GM12878 (cell line): ENCODE measurements at regions not wholly inside any gene's neighbourhood (a gene's known extent, or its start where the extent isn't known, plus 50 kb on each side); places are given as distances from the start of the nearest gene placed in this dataset.

Experiments used
- ATAC-seq: fragments of 200-7000 bp; cut with Tn5 transposase; 3 replicates; pipeline ENCODE4 v1.9.1; 2020; ENCODE audit warnings: mild to moderate bottlenecking, moderate library complexity
- BruUV-seq: library from RNA; stranded (reverse); fragments of 400-500 nt; replicated peaks from 2 replicates; lab custom pipeline; 2021; lab: Mats Ljungman, UMichigan
- CTCF ChIA-PET: fragments of 300-600 bp; sonication (Branson Sonifier 250); formaldehyde crosslinking; extraction: SDS; loops from one replicate; lab custom pipeline; 2021; ENCODE audit warnings: inconsistent platforms; lab: Yijun Ruan, JAX
- POLR2A ChIA-PET: fragments of 350-600 bp; formaldehyde crosslinking; extraction: SDS; loops from one replicate; lab custom pipeline; 2021; ENCODE audit warnings: inconsistent platforms; lab: Charles Lee
- RAD21 ChIA-PET: fragments of 300-600 bp; sonication (Branson Sonifier 250); formaldehyde crosslinking; loops from one replicate; lab custom pipeline; 2023; ENCODE audit warnings: antibody characterized with exemption; ENCODE audit not compliant: unreplicated experiment; lab: Charles Lee
- SMC1A ChIA-PET: fragments of 300-600 bp; sonication (Branson Sonifier 250); formaldehyde crosslinking; loops from one replicate; lab custom pipeline; 2023; ENCODE audit not compliant: unreplicated experiment, uncharacterized antibody; lab: Charles Lee
- DNase-seq: peaks from one replicate; pipeline ENCODE4 v3.0.0-alpha.2; 2011; ENCODE audit warnings: low read depth, low spot score
- FAIRE-seq: peaks from 3 replicates; lab custom pipeline; 2011; peaks lifted over from hg19 to GRCh38; lab: Jason Lieb, UNC
- H2AFZ ChIP-seq: 2 replicates; pipeline ENCODE4 v1.6.0; 2011; ENCODE audit warnings: low read depth, low read length, control low read depth; ENCODE audit not compliant: control insufficient read depth
- H3K27ac ChIP-seq: 2 replicates; pipeline ENCODE4 v1.5.1; 2011; ENCODE audit warnings: control low read depth; ENCODE audit not compliant: control insufficient read depth, insufficient read depth
- H3K27me3 ChIP-seq, 2 experiments: replicated peaks in 1 of 2; 2 replicates each; pipeline versions ENCODE4 v1.6.0 to v1.6.1; 2011; ENCODE audit warnings: low read length in 1 of 2; ENCODE audit not compliant: control insufficient read depth in 2 of 2, insufficient read depth in 2 of 2
- H3K36me3 ChIP-seq, 2 experiments: 2 replicates each; pipeline ENCODE4 v1.5.1; 2011; ENCODE audit warnings: low read length in 1 of 2; ENCODE audit not compliant: control insufficient read depth in 2 of 2, insufficient read depth in 2 of 2
- H3K4me1 ChIP-seq: 2 replicates; pipeline ENCODE4 v1.6.1; 2011; ENCODE audit warnings: mild to moderate bottlenecking, low read length, moderate library complexity, mixed read lengths; ENCODE audit not compliant: control insufficient read depth, insufficient read depth
- H3K4me2 ChIP-seq: 2 replicates; pipeline ENCODE4 v1.6.0; 2011; ENCODE audit warnings: control low read depth; ENCODE audit not compliant: control insufficient read depth, insufficient read depth
- H3K4me3 ChIP-seq: fragments of 200-600 bp; sonication (generic); 2 replicates; pipeline ENCODE4 v1.5.1; 2016
- H3K79me2 ChIP-seq: 2 replicates; pipeline ENCODE4 v1.6.0; 2011; ENCODE audit warnings: low read length; ENCODE audit not compliant: control insufficient read depth, insufficient read depth
- H3K9ac ChIP-seq: 2 replicates; pipeline ENCODE4 v1.8.0; 2011; ENCODE audit warnings: low read length, control low read depth, mixed read lengths; ENCODE audit not compliant: control insufficient read depth, insufficient read depth
- H3K9me3 ChIP-seq: replicated peaks from 3 replicates; pipeline ENCODE4 v1.5.1; 2011; ENCODE audit warnings: mild to moderate bottlenecking, low read length; ENCODE audit not compliant: control insufficient read depth, insufficient read depth
- H4K20me1 ChIP-seq: 2 replicates; pipeline ENCODE4 v1.6.0; 2011; ENCODE audit not compliant: control insufficient read depth, insufficient read depth
- CHD2 ChIP-seq: IDR thresholded peaks from 2 replicates; pipeline ENCODE4 v1.6.1; 2011; ENCODE audit warnings: low read depth, low read length, improper control_type of control experiment, borderline replicate concordance
- CREB1 ChIP-seq: IDR thresholded peaks from 2 replicates; pipeline ENCODE4 v1.6.1; 2012; ENCODE audit warnings: low read depth, mild to moderate bottlenecking, inconsistent platforms
- FOS ChIP-seq: IDR thresholded peaks from 3 replicates; pipeline ENCODE4 v1.6.1; 2011; ENCODE audit warnings: borderline replicate concordance; ENCODE audit not compliant: insufficient read length; ENCODE audit errors: extremely low read depth
- KAT2A ChIP-seq: conservative IDR thresholded peaks from 2 replicates; pipeline ENCODE4 v1.6.1; 2011; ENCODE audit warnings: low read depth, low read length; ENCODE audit not compliant: control insufficient read depth
- NFYA ChIP-seq: IDR thresholded peaks from 2 replicates; pipeline ENCODE4 v1.6.1; 2011; ENCODE audit warnings: low read depth, mild to moderate bottlenecking, low read length, improper control_type of control experiment, borderline replicate concordance
- NR2C2 ChIP-seq: IDR thresholded peaks from 2 replicates; pipeline ENCODE4 v1.6.1; 2011; ENCODE audit warnings: borderline replicate concordance, low read depth; ENCODE audit not compliant: control insufficient read depth, insufficient read length
- SKIL ChIP-seq: fragments of 450-650 bp; IDR thresholded peaks from 2 replicates; pipeline ENCODE4 v1.6.1; 2017; ENCODE audit warnings: mild to moderate bottlenecking, low read depth, inconsistent platforms; ENCODE audit not compliant: poor library complexity, severe bottlenecking
- SMC3 ChIP-seq: IDR thresholded peaks from 2 replicates; pipeline ENCODE4 v1.6.1; 2011; ENCODE audit warnings: low read length, improper control_type of control experiment, borderline replicate concordance
- TAF1 ChIP-seq: IDR thresholded peaks from 2 replicates; pipeline ENCODE4 v1.6.1; 2011; ENCODE audit warnings: mild to moderate bottlenecking, low read depth, low read length, borderline replicate concordance
- WGBS: methylation state at CpG from one replicate; pipeline ENCODE4 v1.1.6; 2016; ENCODE audit warnings: low lambda C conversion rate; ENCODE audit not compliant: insufficient replicate concordance, insufficient coverage; ENCODE audit errors: missing lambda C conversion rate; 5-methylcytosine and 5-hydroxymethylcytosine counted together
- in situ Hi-C: fragments of 300-500 bp; cut with MboI; formaldehyde crosslinking; loops from 9 replicates; pipeline ENCODE4 v1.14.3; 2018; ENCODE audit warnings: mixed read lengths
- intact Hi-C: fragments of 100-400 bp; cut with micrococcal nuclease; formaldehyde crosslinking; loops from one replicate; pipeline ENCODE4 v1.14.2; 2022; ENCODE audit not compliant: unreplicated experiment
- TF ChIP-seq, protein P1 (sequence below): fragments of 450-650 bp; formaldehyde crosslinking; IDR thresholded peaks from 2 replicates; pipeline ENCODE4 v1.4.0; 2020; ENCODE audit warnings: mild to moderate bottlenecking, moderate library complexity
- TF ChIP-seq, protein P2 (sequence below), 3 experiments: IDR thresholded peaks in 2 of 3; conservative IDR thresholded peaks in 1 of 3; 2 replicates each; pipeline ENCODE4 v1.5.1; 2011; ENCODE audit warnings: low read depth in 3 of 3, low read length in 3 of 3, mild to moderate bottlenecking in 3 of 3, control low read depth in 2 of 3, moderate library complexity in 2 of 3, inconsistent platforms in 1 of 3, mixed read lengths in 1 of 3; ENCODE audit not compliant: control insufficient read depth in 2 of 3, insufficient read depth in 1 of 3; ENCODE audit errors: extremely low read depth in 1 of 3

DNA sequence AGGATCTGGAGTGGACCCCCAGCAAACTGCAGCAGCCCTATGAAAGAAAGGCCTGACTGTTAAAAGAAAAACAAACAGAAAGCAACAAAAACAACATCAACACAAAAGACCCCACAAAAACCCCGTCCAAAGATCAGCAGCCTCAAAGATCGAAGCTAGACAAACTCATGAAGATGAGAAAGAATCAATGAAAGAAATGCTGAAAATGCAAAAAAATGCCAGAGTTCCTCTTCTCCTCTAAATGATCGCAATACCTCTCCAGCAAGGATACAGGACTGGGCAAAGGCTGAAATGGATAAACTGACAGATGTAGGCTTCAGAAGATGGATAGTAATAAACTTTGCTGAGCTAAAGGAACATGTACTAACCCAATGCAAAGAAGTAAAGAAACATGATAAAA is 526.3 kb upstream of the DAB2 start:
- TF ChIP-seq NR2C2 (no peak), KAT2A (no peak), CHD2 (no peak), FOS (no peak), NFYA (no peak), TAF1 (no peak), SKIL (no peak), CREB1 (no peak), SMC3 (no peak)
- TF ChIP-seq, protein P1, sequence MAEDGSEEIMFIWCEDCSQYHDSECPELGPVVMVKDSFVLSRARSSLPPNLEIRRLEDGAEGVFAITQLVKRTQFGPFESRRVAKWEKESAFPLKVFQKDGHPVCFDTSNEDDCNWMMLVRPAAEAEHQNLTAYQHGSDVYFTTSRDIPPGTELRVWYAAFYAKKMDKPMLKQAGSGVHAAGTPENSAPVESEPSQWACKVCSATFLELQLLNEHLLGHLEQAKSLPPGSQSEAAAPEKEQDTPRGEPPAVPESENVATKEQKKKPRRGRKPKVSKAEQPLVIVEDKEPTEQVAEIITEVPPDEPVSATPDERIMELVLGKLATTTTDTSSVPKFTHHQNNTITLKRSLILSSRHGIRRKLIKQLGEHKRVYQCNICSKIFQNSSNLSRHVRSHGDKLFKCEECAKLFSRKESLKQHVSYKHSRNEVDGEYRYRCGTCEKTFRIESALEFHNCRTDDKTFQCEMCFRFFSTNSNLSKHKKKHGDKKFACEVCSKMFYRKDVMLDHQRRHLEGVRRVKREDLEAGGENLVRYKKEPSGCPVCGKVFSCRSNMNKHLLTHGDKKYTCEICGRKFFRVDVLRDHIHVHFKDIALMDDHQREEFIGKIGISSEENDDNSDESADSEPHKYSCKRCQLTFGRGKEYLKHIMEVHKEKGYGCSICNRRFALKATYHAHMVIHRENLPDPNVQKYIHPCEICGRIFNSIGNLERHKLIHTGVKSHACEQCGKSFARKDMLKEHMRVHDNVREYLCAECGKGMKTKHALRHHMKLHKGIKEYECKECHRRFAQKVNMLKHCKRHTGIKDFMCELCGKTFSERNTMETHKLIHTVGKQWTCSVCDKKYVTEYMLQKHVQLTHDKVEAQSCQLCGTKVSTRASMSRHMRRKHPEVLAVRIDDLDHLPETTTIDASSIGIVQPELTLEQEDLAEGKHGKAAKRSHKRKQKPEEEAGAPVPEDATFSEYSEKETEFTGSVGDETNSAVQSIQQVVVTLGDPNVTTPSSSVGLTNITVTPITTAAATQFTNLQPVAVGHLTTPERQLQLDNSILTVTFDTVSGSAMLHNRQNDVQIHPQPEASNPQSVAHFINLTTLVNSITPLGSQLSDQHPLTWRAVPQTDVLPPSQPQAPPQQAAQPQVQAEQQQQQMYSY (CRISPR knock-in tag) = no peak
- TF ChIP-seq, protein P2, sequence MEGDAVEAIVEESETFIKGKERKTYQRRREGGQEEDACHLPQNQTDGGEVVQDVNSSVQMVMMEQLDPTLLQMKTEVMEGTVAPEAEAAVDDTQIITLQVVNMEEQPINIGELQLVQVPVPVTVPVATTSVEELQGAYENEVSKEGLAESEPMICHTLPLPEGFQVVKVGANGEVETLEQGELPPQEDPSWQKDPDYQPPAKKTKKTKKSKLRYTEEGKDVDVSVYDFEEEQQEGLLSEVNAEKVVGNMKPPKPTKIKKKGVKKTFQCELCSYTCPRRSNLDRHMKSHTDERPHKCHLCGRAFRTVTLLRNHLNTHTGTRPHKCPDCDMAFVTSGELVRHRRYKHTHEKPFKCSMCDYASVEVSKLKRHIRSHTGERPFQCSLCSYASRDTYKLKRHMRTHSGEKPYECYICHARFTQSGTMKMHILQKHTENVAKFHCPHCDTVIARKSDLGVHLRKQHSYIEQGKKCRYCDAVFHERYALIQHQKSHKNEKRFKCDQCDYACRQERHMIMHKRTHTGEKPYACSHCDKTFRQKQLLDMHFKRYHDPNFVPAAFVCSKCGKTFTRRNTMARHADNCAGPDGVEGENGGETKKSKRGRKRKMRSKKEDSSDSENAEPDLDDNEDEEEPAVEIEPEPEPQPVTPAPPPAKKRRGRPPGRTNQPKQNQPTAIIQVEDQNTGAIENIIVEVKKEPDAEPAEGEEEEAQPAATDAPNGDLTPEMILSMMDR (IDR thresholded peaks at IDR 0.05 in 2 of 3, conservative IDR thresholded peaks at IDR 0.05 in 1 of 3; ENCODE audit: control insufficient read depth in 2 of 3, extremely low read depth in 1 of 3, insufficient read depth in 1 of 3, low read depth in 3 of 3, low read length in 3 of 3) = no peak
- ATAC-seq (no peak), DNase-seq (no peak), FAIRE-seq (no peak)
- RAD21 ChIA-PET = no interaction called here
- H2AFZ ChIP-seq = no peak overlapping the region
- no peaks in the 10 kb centered on the region for H3K27me3 ChIP-seq
- no peaks in the 10 kb centered on the region for H3K4me1 ChIP-seq
- SMC1A ChIA-PET = no interaction called here
- in situ Hi-C loops = loop anchor here (5.0 to 25.0 kb wide), 2 partner anchors 731 to 936 kb away; no protein-coding TSS in a partner anchor
- 34% methylated on average over 3 of the region's 3 CpGs for WGBS
- H3K9ac ChIP-seq = no peak overlapping the region
- no peaks in the 10 kb centered on the region for H4K20me1 ChIP-seq
- CTCF ChIA-PET = interaction anchor here (1.0 to 1.2 kb wide), 2 partner anchors 735 to 781 kb away, joined by 3 to 4 read pairs; no protein-coding TSS in a partner anchor
- no peak overlapping the region for H3K27ac ChIP-seq
- no TSS peak for BruUV-seq
- intact Hi-C loops = no loop called here
- H3K36me3 ChIP-seq = no peaks in the 10 kb centered on the region
- no peak overlapping the region for H3K4me3 ChIP-seq
- H3K79me2 ChIP-seq = no peaks in the 10 kb centered on the region
- no peak overlapping the region for H3K4me2 ChIP-seq
- no peaks in the 10 kb centered on the region for H3K9me3 ChIP-seq
- POLR2A ChIA-PET = no interaction called here
